Activated CD8-positive, alpha-beta memory T cell treated with anti-CD3 and anti-CD28 coated beads for 24 hours (primary cell): ENCODE measurements at regions not wholly inside any gene's neighbourhood (a gene's known extent, or its start where the extent isn't known, plus 50 kb on each side); places are given as distances from the start of the nearest gene placed in this dataset.

ENCODE experiments used
- DNase-seq: peaks from one replicate; pipeline ENCODE4 v3.0.0-alpha.2; 2020

- DNase-seq: no peak
These were observed 413.2 kb downstream of the PLA2G4A start for GRCh38 chr1:187241971-187242370.

GRCh38 chr1:187244623-187245022 is 415.9 kb downstream of the PLA2G4A start:
- DNase-seq: no peak

GRCh38 chr1:187245201-187245600 is 416.5 kb downstream of the PLA2G4A start:
- no peak for DNase-seq

DNA sequence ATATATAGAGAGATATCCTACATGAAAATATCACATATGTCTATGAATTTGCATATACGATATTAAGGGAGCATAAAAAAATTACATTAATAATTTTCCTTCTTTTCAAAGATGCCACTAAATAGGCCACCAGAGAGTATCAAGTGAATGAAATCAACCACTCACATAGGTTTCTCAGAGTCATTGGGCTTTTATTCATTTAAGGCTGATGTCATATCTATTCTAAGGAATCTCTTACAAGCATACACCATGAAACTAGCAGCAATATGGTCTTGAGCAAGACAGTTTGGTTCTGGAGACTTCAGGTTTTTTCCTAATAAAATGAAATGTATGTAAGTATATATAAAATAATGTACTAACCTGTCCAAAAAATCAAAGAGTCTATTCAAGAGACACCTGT is 420.4 kb downstream of the PLA2G4A start:
- DNase-seq: no peak

DNA sequence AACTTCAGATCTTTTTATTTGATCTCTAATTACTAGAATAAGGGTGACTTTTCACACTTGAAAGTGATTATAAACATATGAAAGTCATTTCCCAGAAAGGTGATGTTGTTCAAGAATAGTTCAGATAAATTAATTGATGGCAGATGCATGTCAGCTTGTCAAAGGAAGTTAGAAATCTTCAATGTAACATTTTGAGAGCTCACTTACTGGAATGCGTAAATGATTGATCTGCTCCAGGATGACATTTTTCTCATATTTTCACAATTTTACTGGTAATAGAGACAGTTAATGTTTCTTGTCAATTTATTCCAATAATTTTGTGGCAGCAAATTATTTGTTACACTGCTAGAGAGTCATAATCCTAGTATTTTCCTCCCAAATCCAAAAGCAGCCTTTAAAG is 424.2 kb downstream of the PLA2G4A start:
- no peak for DNase-seq

GRCh38 chr1:187257476-187257875 is 428.7 kb downstream of the PLA2G4A start:
- DNase-seq: no peak

DNA sequence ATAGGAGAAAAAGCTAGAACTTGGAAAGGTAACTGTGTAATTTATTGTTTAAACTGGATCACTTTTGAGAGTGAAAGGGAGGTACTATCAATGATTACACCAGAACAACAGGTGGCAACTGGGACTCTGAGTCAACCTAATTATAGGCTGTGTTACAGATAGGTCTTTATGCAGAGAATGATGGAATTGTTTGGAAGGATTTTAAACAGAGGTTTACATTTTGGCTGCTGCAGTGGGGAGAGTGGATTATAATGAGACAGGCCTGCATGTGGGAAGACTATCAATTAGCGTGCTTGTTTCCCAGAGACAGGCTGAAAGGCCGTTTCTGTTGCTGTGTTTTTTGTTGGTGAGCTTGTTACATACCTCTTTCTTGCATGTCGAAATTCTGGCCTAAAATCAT is 432.9 kb downstream of the PLA2G4A start:
- no peak for DNase-seq

DNA sequence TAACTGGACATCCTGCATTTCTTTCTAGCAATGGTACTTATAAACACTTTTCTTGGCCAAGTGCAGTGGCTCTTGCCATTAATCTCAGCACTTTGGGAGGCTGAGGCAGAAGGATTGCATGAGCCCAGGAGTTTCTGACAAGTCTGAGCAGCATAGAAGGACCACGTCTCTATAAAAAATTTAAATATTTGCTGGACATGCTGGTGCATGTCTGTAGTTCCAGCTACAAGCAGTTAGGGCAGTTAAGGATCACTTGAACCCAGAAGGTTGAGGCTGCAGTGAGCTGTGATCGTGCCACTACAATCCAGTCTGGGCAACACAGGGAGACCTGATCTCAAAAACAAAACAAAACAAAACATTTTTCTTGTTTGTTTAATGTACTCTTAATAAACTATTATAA is 434.0 kb downstream of the PLA2G4A start:
- DNase-seq: no peak

DNA sequence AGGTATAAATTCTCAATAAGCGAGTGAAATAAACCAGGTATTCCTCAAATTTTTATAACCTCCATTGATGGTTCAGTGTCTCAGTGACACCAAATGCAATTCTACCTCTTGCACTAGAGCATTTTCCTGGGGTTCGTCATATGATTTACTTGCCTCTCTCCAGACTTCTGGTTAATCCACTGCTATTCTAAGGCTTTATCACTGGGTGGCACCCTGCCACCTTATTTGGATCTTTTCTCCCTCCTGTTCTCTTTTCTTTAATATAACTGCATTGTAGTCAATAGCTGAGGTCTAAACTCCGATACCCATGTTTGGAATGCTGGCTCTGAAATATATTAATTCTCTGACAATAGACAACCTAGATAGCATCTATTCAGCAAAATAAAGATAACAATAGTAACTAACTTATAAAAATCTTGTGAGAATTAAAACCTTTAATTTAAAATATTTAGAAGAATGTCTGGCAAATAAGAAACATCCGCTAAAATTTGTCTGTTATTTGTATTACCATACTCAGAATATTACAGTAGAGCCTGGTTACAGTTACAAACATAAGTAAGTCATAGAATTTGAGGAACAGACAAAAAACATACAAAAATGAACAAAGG is 436.4 kb downstream of the PLA2G4A start:
- no peak for DNase-seq

DNA sequence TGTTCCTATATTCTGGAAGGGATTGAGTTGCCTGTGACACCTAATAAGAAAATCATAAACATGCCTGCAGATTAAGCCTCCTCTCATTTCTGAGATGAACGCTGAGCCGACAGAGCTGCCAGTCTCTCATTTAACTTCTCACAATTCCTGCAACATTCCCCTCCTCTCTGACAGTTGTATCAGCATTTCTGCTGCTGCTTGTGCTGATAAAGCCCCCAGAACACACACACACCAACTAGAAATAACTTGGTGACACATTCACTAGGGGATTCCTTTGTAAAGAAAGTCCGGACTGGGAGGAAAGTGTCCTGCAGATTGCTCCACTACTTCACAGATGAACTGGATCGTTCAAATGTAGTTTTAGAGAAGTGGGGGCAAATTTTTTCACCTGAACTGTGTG is 437.3 kb downstream of the PLA2G4A start:
- DNase-seq: no peak

DNA sequence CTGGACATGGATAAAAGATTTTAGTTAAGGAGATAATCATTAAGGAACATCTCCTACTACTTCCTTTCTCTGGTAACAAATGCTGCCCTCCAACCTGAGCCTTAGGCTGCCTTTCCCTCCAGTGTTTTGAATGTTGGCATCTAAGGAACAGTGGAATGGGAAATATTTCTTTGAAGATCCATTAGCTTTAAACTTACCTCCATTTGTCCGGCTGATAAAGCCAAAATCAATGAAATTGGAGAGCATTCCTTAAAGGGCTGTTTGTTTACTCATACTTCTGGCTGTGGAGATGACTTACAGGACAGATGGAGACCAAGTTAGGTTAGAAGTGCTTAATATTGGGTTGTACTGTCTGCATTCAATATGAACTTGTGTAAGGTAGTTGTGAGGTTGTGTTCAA is 439.1 kb downstream of the PLA2G4A start:
- no peak for DNase-seq

DNA sequence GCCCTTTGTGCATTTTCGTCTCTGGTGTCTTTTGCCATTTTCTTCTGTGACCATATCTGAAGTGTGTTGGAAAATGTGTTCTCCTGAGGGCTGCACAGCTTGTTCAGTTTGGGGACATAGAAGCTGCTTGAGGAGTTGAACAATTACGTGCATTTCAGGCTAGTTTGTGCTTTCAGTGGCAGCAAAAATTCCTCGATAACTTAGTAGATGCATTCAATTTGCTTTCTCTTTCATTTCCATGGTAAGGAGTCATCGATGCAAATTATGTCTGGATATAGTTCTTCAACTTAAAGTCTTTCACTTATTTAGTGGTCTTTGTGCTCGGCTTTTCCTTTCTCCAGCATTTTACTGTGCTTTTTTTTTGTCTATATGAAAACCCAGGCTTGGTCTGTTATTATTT is 441.5 kb downstream of the PLA2G4A start:
- DNase-seq: no peak

- DNase-seq: no peak
These were observed 446.6 kb downstream of the PLA2G4A start for GRCh38 chr1:187275346-187275745.

- DNase-seq: no peak
These were observed 447.3 kb downstream of the PLA2G4A start for GRCh38 chr1:187275985-187276575.

- no peak for DNase-seq
These were observed 447.9 kb downstream of the PLA2G4A start for GRCh38 chr1:187276677-187277076.

GRCh38 chr1:187280031-187280430 is 451.3 kb downstream of the PLA2G4A start:
- DNase-seq: no peak

GRCh38 chr1:187281085-187281484 is 452.3 kb downstream of the PLA2G4A start:
- no peak for DNase-seq

- no peak for DNase-seq
These were observed 455.2 kb downstream of the PLA2G4A start for GRCh38 chr1:187283984-187284383.

GRCh38 chr1:187294421-187295201 is 465.9 kb downstream of the PLA2G4A start:
- no peak for DNase-seq

GRCh38 chr1:187300081-187300480 is 471.3 kb downstream of the PLA2G4A start:
- DNase-seq: no peak

- no peak for DNase-seq
These were observed 478.1 kb downstream of the PLA2G4A start for GRCh38 chr1:187306710-187307415.

GRCh38 chr1:187310038-187310631 is 481.4 kb downstream of the PLA2G4A start:
- no peak for DNase-seq

DNA sequence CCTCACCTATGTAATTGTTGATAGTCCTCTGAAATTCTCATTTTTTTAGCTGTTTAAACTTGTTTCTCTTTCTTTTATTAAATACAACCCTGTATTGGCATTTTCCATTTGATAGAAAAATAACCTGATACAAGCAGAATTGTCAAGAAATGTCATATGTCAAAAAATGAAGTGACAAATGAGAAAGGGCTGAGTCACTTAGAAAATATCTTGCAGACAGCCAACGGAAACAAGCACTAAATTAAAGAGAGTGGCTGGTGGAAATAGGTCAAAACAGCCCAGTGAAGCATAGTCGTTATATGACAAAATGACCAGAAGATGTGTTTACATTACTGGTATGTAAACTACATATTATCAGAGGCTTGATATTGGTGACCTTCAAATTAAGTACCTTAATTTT is 484.4 kb downstream of the PLA2G4A start:
- no peak for DNase-seq
